ENCODE measurements at regions not wholly inside any gene's neighbourhood (a gene's known extent, or its start where the extent isn't known, plus 50 kb on each side); places are given as distances from the start of the nearest gene placed in this dataset.
A peak's percentile ranks its signal among the peaks of the same experiment; 100 is the strongest.
"Not testable (repeated sequence)": the region's sequence is repeated elsewhere in the genome, so short reads cannot be mapped to it uniquely, and the experiment has no call there.

- DNase-seq (ENCODE audit: low spot score), result no peak
Measured at GRCh38 chr11:89545691-89546090, 54.5 kb upstream of the NOX4 start.

GRCh38 chr11:89555781-89556180, 64.6 kb upstream of the NOX4 start:
- DNase-seq (ENCODE audit: low spot score), result not testable (repeated sequence)

GRCh38 chr11:89556731-89557707, 65.8 kb upstream of the NOX4 start:
- DNase-seq (ENCODE audit: low spot score), result not testable (repeated sequence)

GRCh38 chr11:89560598-89560997, 69.4 kb upstream of the NOX4 start:
- DNase-seq (ENCODE audit: low spot score), result not testable (repeated sequence)

GRCh38 chr11:89562731-89563130, 71.6 kb upstream of the NOX4 start:
- not testable (repeated sequence) for DNase-seq (ENCODE audit: low spot score)

- no peak for DNase-seq (ENCODE audit: low spot score)
Measured at GRCh38 chr11:89566972-89567371, 75.8 kb upstream of the NOX4 start.

- not testable (repeated sequence) for DNase-seq (ENCODE audit: low spot score)
Measured at GRCh38 chr11:89569387-89569786, 78.2 kb upstream of the NOX4 start.

- DNase-seq (ENCODE audit: low spot score), result not testable (repeated sequence)
Measured at GRCh38 chr11:89571706-89572105, 80.5 kb upstream of the NOX4 start.

- not testable (repeated sequence) for DNase-seq (ENCODE audit: low spot score)
Measured at GRCh38 chr11:89575846-89576245, 84.7 kb upstream of the NOX4 start.

- DNase-seq (ENCODE audit: low spot score), result not testable (repeated sequence)
Measured at GRCh38 chr11:89577428-89577827, 86.3 kb upstream of the NOX4 start.

- DNase-seq (ENCODE audit: low spot score), result no peak
Measured at GRCh38 chr11:89583580-89583979, 92.4 kb upstream of the NOX4 start.

- not testable (repeated sequence) for DNase-seq (ENCODE audit: low spot score)
Measured at GRCh38 chr11:89585046-89585445, 93.9 kb upstream of the NOX4 start.

GRCh38 chr11:89585471-89585870, 94.3 kb upstream of the NOX4 start:
- DNase-seq (ENCODE audit: low spot score), result peak; percentile 42

- not testable (repeated sequence) for DNase-seq (ENCODE audit: low spot score)
Measured at GRCh38 chr11:89589413-89589812, 98.2 kb upstream of the NOX4 start.

- DNase-seq (ENCODE audit: low spot score), result peak; percentile 19
Measured at GRCh38 chr11:89590008-89590632, 98.9 kb upstream of the NOX4 start.

- not testable (repeated sequence) for DNase-seq (ENCODE audit: low spot score)
Measured at GRCh38 chr11:89601263-89601662, 108.8 kb upstream of the TRIM77 start.

- DNase-seq (ENCODE audit: low spot score), result no peak
Measured at GRCh38 chr11:89604281-89604680, 105.8 kb upstream of the TRIM77 start.

- DNase-seq (ENCODE audit: low spot score), result peak; percentile 77
Measured at GRCh38 chr11:89606845-89607244, 103.3 kb upstream of the TRIM77 start.

GRCh38 chr11:89607497-89607896, 102.6 kb upstream of the TRIM77 start:
- not testable (repeated sequence) for DNase-seq (ENCODE audit: low spot score)

- DNase-seq (ENCODE audit: low spot score), result no peak
Measured at GRCh38 chr11:89608234-89608966, 101.7 kb upstream of the TRIM77 start.

- DNase-seq (ENCODE audit: low spot score), result peak; percentile 12
Measured at GRCh38 chr11:89612096-89612495, 98.0 kb upstream of the TRIM77 start.

- peak; percentile 34 for DNase-seq (ENCODE audit: low spot score)
Measured at GRCh38 chr11:89613911-89614310, 96.2 kb upstream of the TRIM77 start.
